Stimulated activated CD8-positive, alpha-beta memory T cell treated with anti-CD3 and anti-CD28 coated beads, Interleukin-7, amount 100 ng/mL, for 48 hours (primary cell): ENCODE measurements at regions not wholly inside any gene's neighbourhood (a gene's known extent, or its start where the extent isn't known, plus 50 kb on each side); places are given as distances from the start of the nearest gene placed in this dataset.
"Not testable (repeated sequence)": the region's sequence is repeated elsewhere in the genome, so short reads cannot be mapped to it uniquely, and the experiment has no call there.

Experiments used
- DNase-seq, 2 donors: peaks; one replicate each; pipeline ENCODE4 v3.0.0-alpha.2; 2020; ENCODE audit warnings: low read depth in 1 of 2; ENCODE audit errors: extremely low read depth in 1 of 2

DNA sequence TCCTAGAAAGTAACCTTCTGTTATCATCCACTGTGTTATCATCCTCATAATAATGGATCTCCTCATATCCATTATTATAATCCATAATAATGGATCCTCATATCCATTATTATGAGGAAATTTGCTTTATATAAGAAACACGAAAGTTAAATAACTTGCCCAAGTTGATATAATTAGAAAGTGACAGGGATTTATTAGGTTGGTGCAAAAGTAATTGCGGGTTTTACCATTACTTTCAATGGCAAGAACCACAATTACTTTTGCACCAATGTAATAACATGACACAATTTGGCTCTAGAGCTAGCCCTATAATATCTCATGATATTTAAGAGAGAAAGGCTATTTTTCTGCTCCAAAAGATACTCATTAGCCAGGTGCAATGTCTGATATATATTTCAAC lies 275.7 kb upstream of the STXBP5 start:
- DNase-seq: no peak

DNA sequence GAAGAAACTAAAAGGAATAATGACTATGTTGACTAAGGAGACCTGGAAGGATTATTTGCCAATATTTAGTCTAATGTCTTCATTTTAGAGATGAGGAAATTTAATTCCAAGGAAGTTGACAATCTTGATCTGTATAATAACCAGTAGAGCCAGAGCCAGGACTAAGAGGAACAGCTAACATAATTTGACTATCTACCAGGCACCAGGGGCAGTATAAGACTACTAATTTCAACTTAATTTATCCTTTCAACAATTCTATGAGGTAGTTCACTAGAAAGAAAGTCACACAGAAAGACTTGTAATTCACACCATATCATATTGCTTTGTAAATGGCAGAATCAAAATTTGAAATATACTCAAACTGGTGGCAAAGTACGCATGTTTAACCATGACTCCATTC lies 273.0 kb upstream of the STXBP5 start:
- no peak for DNase-seq

DNA sequence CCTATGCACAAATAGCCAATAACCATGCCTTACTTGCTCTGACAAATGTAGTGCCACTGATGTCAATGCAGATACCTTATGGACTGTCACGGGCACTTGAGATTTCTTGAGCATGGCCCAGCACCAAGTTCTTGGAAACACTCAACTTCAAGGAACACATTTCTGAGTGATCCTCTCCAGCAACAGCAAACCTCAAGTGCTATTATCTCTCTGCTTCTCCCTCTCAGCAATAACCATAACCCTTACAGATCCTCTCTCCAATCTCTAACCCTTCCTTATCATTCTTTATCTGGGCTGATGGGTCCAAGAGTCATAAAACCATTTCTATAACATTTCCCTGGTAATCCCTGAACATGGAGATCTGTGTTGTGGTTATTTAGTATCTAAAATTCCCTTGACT lies 266.9 kb upstream of the STXBP5 start:
- no peak for DNase-seq

DNA sequence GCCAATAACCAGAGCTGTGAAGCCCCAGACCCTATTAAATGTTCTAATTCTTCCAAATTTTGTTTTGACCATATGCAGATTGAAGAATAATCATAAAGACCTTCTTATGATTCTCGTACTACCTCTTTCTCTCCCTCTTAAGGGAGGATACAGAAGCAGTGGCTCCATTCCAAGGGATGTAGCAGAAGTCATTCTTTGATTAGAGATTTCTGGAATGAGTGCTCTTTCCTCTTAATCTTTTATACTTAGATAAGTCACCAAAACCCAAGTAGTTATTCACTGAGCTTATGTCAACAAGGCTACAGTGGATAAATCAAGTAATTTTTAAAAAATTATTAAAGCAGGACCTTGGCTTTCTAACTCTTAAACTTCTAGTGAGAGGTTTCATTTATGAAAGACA lies 266.0 kb upstream of the STXBP5 start:
- no peak for DNase-seq

DNA sequence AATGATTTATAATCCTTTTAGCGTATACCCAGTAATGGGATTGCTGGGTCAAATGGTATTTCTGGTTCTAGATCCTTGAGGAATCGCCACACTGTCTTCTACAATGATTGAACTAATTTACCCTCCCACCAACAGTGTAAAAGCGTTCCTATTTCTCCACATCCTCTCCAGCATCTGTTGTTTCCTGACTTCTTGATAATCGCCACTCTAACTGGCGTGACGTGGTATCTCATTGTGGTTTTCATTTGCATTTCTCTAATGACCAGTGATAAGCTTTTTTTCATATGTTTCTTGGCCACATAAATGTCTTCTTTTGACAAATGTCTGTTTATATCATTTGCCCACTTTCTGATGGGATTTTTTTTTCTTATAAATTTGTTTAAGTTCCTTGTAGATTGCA lies 264.8 kb upstream of the STXBP5 start:
- DNase-seq: not testable (repeated sequence)

DNA sequence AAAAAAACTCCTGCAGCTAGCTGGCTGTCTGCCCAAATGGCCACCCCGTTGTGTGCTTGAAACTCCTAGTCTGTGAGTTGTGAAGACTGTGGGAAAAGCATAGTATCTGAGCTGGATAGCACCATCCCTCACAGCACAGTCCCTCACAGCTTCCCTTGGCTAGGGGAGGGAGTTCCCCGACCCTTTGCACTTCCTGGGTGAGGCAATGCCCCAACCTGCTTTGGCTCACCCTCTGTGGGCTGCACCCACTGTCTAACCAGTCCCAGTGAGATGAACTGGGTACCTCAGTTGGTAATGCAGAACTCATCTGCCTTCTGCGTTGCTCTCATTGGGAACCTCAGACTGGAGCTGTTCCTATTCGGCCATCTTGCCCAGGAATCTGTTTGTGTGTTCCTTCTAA lies 260.6 kb upstream of the STXBP5 start:
- DNase-seq: no peak

DNA sequence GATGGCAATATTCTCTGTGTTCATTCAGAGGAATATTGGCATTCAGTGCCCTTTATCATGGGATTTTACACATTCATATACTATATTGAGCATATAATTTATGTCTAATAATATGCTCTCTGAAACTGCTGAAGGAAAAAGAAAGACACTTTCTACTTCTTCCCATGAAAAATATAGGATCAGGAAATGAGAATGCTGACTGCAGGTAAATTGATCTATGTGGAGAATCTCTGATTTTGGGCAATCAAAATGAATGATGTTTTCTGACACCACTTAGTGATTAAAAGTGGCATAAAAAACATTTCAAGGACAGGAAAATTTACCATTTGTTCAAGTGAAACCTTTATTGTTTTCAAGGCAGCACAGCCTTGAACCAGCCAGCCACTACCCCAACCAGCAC lies 260.1 kb upstream of the STXBP5 start:
- DNase-seq: no peak

DNA sequence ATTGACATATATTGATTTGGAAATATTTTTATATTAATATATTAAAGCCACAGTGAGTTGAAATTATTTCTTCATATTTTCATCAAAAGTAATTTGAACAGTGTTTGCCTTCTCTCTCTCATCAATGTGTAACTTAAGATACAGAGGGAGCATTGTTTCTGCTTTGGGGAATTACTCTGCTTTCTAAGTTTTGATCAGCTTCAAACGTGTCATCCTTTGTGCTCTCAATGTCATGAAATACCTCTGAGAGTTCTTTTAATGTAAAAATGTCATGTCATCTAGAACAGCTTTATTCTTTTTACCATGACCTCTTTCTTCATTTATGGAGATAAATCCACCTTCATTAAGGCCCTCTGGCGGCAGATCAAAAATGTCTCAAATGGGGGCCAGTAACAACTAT lies 259.4 kb upstream of the STXBP5 start:
- DNase-seq: no peak

DNA sequence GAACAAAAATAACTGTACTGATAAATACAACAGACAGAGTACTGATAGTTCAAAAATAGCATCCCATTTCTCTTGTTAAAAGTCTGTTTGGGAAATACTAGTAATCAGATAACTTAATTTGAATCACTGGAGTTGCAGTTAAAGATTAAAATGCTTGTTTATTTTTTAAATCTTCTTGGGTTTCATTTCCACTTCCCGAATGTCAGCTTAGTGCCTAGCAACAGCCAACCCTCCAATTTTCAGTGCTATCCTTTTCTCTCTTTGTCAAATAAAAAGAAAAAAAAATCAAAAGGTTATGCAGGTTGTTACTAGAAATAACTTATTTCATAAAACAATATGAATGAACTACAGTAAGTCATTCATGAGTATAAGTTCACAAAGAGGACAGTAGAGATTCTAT lies 257.7 kb upstream of the STXBP5 start:
- no peak for DNase-seq

DNA sequence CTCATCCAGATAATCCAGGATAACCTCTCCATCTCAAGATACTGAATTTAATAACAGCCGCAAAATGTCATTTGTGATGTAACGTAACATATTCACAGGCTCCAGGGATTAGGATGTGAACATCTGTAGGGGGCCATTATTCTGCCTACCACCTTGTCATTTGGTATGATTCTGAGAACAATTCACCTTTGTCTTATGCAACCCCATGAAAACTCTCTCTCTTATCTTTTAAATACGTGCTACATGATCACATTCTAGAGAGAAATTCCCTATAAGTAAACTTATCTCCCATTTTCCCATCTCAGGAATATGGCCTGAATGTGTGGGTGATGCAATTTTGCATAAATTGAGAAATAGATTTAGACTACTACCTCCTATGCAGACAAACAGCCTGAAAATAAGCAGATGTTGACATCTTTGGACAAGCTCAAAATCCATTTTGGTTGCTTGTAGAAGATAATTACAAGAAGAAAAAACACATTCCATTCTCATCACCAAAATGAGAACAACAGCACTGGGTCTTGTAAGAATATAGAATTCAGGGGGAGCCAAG lies 255.4 kb upstream of the STXBP5 start:
- no peak for DNase-seq

DNA sequence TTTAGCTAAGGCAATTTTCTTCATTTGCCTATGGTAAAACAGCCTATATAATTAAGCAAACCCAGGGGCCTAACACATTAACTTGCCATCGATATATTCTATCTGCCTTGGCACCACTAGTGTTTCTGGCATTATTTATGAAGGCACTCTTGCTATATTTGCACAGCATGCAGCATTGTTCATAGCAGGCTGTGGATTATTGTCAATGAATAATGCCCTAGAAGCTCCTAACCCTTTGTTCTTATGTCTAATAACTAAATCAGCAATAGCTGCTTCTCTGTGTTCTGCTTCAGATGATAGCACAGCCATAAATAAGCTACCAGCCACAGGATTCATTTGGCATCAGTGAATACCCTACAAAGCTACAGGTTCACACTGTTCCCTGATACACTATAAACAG lies 254.8 kb upstream of the STXBP5 start:
- DNase-seq: no peak

DNA sequence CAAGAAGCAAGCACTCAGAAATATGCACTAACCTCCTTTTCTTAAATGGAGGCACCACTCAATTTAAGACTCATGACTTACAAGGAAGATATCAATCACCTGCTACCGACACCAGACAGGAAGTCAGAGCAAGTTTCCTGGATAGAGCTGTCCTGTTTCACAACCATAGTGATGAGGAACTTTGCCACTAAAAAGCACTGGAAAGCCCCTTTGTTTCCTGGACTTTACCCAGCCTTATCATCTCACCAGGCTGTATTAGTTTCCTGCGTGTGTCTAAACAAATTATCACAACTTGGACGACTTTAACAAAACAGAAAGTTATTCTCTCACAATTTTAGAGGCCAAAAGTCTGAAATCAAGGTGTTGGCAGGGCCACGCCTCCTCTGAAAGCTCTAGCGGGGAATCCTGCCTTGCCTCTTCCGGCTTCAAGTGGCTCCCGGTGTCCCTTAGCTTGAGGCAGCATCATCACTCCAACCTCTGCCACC lies 253.8 kb upstream of the STXBP5 start:
- DNase-seq: no peak

DNA sequence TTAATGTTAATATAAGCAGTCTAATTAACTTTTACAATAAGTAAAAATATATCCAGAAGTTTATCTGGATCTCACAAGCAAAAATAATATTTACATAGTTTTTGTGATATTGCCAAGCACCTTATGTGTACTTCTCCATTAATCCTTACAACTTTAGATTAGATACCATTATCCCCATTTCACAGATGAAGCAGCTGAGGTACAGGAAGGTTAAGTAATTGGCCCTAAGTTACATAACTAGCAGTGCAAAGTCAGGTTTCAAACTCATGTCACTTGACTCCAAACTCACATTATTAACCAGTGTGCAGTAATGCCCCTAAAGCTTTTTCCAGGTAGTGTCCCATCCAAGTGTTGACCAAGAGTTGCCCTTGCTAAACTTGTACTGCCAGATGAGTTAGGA lies 248.6 kb upstream of the STXBP5 start:
- DNase-seq: no peak

DNA sequence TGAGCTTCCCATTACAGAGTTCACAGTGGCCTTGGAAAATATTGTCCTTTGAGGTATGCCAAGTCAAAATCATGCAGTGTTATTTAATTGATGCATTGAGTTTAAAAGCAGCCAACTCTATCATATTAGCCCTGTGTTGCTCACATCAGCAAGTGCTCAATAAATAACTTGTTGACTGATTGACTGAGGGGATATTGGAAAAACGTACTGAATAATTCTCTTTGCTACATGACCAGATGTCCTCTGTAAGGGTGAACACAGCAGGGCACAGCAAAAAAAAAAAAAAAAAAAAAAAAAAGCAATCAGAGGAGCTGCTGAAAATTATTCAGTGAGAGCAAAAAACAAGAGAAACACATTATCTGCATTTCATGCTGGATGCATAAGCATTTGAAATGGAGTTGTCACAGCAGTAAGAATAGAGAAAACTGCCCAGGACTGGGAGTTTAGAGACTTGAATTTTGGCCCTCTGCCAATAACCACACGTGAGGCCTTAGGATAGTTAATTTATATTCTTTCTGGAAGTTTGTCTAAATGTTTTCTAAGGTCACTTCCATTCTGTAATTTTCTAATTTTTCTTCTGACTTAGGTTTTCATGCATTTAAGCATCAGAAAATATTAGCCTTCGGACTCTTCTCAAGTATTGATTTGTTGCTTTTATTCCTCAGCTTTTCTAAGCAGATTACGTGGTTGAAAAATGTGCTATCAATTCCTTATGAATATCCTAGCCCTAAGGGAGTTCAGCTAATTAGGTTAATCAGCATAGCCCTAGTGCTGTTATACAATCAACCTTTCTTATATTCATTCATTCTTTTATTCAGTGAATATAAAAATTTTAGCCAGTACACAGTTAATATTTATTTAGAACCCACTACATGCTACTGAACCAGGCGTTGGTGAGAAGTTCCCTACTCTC lies 246.8 kb upstream of the STXBP5 start:
- DNase-seq: no peak

DNA sequence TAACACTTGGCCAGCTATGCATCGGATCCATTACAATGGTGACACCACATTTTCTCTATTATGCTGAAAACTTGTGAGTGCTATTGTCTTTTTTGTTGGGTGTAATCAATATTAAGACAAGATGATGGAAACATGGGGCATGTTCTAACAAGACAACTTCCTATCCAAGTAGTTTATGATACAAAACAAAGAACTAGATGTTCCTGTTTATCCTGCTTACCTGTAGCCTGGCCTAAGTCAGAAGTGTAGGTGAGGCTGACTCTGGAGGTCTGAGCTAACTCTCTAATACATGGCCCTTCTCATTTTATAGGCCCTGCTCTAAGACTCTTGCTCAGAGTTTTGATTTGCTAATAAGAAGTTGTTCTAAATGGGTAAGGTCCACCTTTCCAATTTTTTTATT lies 242.4 kb upstream of the STXBP5 start:
- no peak for DNase-seq

DNA sequence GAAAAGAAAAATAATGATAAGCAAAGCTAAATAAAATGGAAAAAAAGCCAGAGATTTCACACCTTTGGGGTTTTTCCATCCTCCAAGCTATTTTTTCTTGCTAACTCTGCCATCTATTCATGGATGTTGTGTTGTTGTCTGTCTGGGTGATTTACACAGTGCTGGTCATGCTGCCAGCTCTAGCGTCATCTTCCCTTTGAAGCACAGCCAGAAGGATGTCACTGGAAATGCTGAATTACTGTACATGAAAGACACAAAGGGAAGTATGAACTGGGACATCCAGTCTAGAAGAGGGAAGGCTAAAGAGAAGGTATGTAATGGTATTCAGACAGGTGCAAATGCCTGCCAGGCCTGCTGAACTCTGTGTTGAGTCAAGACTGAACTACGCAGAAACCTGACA lies 241.9 kb upstream of the STXBP5 start:
- no peak for DNase-seq

DNA sequence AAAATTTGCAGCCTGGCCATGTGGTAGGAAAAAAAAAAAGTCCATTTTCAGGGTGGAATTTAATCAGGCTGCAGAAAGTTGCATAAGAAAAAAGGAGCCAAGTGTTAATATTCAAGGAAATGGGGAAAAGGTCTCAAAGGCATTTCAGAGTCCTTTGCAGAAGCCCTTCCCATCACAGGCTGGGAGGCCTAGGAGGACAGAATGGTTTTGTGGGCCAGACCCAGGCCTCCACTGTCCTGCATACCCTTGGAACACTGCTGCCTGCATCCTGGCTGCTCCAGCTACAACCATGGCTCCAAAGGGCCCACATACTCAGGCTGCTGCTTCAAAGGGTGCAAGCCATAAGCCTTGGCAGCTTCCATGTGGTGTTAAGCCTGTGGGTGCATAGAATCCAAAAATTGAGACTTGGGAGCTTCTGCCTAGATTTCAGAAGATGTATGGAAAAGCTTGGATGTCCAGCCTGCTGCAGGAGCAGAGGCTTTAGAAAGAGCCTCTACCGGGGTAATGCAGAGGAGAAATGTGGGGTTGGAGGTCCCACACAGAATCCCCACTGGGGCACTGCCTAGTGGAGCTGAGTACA lies 239.0 kb upstream of the STXBP5 start:
- no peak for DNase-seq

DNA sequence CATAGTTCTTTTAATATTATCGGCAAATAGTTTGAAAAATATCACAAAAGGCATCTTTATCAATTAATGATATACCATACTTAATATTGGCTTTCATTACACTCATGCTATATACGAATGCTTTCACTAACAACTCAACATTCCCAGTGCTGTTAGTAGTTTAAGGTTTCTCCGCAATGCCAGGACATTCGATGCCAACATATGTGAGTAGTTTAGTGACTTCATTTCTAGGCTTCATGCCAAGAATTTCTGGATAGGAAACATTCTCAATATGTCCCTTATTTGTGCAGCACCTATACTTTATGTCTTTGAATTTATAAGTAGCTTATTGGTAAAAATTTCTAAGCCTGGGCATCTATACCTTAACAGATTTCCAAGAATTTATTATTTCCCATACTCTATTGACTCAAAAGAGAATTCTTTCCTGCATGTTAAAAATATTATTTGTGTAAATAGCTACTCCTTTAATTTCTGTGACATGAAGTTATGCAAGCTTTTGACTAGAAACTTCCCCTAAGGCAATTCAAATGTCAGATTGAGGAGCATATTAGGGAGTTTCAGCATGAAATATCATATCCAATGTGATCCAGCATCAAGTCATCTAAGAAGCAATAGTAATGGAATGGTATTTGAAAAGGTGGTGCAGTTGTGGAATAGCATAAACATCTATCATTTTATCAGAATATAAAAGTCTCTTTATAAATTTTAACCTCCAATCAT lies 236.0 kb upstream of the STXBP5 start:
- no peak for DNase-seq

DNA sequence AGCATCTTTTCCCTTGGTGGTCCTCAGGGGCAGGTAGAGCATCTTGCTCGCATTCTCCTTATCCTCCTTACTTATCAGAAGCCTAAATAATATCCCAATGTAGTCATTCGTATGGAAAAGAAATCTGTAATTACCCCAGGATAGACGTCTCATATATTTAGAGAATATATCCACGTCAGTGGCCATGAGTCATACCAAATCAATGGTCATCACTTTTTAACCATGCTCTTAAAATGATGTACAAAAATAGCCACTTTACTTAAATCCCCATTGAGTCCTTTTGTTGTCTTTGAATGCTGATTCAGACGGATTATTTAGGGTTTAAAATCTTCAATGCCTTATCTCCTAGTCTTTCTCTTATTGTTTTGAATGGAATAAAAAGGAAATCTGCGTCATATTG lies 231.7 kb upstream of the STXBP5 start:
- no peak for DNase-seq

DNA sequence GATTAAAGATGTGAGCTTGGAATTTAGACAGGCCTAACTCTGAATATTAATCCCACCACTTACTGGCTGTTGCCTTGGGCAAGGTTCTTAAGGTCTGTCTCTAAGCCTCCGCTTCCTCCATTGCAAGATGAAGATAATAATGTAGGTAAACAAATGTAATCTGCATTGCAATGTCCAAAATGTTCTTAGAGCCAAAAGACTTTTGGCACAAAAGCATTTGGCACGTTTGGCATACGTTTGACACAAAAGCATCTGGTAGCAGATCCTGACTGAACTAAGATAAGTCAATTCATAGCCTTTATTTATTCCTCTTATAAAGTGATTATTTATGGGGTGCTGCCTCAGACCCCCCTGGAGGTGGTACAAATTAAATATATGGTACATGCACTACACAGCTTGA lies 229.9 kb upstream of the STXBP5 start:
- DNase-seq: no peak

DNA sequence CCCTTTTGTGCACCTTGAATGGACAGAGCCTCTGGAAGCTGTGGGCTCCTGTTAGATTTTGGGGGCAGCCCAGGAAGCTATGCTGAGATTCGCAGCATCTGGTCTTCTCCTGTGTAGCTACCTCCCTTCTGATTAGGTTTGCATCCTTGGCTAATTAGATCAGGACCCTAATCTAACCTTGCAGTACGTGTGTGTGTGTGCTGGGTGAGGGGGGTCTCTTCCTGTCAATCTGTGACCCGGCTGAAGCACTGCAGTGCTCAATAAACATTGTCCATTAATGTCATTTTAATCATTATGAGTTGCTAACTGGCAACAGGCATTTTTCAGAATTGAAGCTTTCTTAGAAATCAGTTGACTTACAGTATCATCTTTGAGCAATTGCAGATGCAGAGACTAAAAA lies 229.1 kb upstream of the STXBP5 start:
- no peak for DNase-seq

DNA sequence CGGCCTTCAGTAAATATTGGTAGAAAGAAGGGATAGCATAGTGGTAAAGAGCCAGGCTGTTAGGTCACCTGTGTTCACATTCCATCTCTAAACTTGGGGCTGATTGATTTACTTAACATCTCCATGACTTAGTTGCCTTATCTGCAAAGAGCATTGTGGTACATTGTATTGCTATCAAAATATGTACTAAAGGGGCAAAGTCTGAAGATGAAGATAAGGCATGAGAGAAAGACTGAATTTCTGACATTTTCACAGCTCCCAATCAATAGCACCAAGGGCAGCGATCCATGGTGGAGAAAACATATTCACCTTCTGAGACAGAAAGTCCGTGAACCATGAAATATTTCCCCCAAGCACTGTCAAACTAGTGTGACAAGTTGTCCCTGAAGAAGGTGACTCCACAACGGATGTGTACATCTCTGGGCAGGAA lies 223.3 kb upstream of the STXBP5 start:
- no peak for DNase-seq
